HL-60 (cell line): ENCODE measurements at regions not wholly inside any gene's neighbourhood (a gene's known extent, or its start where the extent isn't known, plus 50 kb on each side); places are given as distances from the start of the nearest gene placed in this dataset.
"Not testable (repeated sequence)": the region's sequence is repeated elsewhere in the genome, so short reads cannot be mapped to it uniquely, and the experiment has no call there.

Experiments used
- CTCF ChIP-seq: IDR thresholded peaks from one replicate; pipeline ENCODE4 v1.5.1; 2011; ENCODE audit warnings: low read length, control low read depth, inconsistent platforms; ENCODE audit not compliant: insufficient read depth
- GABPA ChIP-seq: IDR thresholded peaks from 2 replicates; pipeline ENCODE4 v1.6.1; 2012; ENCODE audit warnings: low read depth
- POLR2AphosphoS5 ChIP-seq: IDR thresholded peaks from 2 replicates; pipeline ENCODE4 v1.6.1; 2012; ENCODE audit warnings: low read depth
- SPI1 ChIP-seq: IDR thresholded peaks from 2 replicates; pipeline ENCODE4 v1.6.1; 2012; ENCODE audit warnings: low read depth, mild to moderate bottlenecking, borderline replicate concordance
- TF ChIP-seq, protein P1 (sequence below): IDR thresholded peaks from 2 replicates; pipeline ENCODE4 v1.6.1; 2012; ENCODE audit warnings: low read depth; ENCODE audit not compliant: insufficient replicate concordance

- TF ChIP-seq, protein P1, sequence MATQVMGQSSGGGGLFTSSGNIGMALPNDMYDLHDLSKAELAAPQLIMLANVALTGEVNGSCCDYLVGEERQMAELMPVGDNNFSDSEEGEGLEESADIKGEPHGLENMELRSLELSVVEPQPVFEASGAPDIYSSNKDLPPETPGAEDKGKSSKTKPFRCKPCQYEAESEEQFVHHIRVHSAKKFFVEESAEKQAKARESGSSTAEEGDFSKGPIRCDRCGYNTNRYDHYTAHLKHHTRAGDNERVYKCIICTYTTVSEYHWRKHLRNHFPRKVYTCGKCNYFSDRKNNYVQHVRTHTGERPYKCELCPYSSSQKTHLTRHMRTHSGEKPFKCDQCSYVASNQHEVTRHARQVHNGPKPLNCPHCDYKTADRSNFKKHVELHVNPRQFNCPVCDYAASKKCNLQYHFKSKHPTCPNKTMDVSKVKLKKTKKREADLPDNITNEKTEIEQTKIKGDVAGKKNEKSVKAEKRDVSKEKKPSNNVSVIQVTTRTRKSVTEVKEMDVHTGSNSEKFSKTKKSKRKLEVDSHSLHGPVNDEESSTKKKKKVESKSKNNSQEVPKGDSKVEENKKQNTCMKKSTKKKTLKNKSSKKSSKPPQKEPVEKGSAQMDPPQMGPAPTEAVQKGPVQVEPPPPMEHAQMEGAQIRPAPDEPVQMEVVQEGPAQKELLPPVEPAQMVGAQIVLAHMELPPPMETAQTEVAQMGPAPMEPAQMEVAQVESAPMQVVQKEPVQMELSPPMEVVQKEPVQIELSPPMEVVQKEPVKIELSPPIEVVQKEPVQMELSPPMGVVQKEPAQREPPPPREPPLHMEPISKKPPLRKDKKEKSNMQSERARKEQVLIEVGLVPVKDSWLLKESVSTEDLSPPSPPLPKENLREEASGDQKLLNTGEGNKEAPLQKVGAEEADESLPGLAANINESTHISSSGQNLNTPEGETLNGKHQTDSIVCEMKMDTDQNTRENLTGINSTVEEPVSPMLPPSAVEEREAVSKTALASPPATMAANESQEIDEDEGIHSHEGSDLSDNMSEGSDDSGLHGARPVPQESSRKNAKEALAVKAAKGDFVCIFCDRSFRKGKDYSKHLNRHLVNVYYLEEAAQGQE = not testable (repeated sequence)
- TF ChIP-seq CTCF, GABPA, POLR2AphosphoS5, SPI1: not testable (repeated sequence)
Measured at GRCh38 chr21:5044812-5045211, 5476.6 kb upstream of the TPTE start.
